ENCODE measurements at regions not wholly inside any gene's neighbourhood (a gene's known extent, or its start where the extent isn't known, plus 50 kb on each side); places are given as distances from the start of the nearest gene placed in this dataset.

DNA sequence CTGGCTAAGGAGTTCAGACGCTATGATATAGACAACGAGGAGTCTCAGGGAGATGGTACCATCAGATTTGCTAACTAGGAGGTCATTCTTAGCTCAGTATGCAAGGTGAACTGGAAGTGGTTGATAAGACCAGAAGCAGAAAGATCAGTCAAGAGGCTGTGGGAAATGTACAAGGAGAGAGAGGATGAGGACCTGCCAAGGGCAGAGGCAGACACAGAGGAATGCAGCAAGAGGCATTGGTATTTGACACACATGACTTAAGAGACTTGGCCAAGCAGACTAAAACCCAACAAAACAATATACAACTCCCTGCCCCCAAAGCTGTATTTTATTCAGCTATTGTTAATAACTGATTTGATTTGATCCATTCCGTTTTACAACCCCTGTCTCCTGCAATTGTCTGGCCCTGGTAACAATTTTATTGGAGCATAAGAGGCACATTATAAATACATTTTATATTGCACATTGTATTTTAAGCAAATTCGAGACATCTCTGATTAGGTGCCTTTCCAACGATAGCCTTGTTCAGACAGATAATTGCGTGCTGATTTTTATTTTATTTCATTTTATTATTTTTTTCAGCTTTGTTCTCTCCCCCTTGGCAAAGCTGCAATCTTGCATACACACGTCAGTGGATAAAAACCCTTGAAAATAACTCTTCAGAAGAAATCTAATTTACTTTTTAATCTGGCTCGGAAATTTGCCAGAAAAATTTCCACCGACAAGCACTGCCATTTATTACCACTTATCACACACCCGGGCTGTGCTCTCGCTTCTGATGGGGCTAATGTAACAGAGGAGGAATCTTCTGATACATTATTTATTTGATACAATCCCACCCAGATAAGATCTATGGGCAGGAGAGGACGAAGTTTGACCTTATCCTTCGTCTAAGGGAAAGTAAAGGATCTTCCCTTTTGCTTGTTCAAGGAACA is 237.8 kb downstream of the NXPE2 start (continued):
- TF ChIP-seq, protein P1, sequence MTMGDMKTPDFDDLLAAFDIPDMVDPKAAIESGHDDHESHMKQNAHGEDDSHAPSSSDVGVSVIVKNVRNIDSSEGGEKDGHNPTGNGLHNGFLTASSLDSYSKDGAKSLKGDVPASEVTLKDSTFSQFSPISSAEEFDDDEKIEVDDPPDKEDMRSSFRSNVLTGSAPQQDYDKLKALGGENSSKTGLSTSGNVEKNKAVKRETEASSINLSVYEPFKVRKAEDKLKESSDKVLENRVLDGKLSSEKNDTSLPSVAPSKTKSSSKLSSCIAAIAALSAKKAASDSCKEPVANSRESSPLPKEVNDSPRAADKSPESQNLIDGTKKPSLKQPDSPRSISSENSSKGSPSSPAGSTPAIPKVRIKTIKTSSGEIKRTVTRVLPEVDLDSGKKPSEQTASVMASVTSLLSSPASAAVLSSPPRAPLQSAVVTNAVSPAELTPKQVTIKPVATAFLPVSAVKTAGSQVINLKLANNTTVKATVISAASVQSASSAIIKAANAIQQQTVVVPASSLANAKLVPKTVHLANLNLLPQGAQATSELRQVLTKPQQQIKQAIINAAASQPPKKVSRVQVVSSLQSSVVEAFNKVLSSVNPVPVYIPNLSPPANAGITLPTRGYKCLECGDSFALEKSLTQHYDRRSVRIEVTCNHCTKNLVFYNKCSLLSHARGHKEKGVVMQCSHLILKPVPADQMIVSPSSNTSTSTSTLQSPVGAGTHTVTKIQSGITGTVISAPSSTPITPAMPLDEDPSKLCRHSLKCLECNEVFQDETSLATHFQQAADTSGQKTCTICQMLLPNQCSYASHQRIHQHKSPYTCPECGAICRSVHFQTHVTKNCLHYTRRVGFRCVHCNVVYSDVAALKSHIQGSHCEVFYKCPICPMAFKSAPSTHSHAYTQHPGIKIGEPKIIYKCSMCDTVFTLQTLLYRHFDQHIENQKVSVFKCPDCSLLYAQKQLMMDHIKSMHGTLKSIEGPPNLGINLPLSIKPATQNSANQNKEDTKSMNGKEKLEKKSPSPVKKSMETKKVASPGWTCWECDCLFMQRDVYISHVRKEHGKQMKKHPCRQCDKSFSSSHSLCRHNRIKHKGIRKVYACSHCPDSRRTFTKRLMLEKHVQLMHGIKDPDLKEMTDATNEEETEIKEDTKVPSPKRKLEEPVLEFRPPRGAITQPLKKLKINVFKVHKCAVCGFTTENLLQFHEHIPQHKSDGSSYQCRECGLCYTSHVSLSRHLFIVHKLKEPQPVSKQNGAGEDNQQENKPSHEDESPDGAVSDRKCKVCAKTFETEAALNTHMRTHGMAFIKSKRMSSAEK (CRISPR knock-in tag; IDR thresholded peaks at IDR 0.05; ENCODE audit: borderline replicate concordance) = no peak
- TF ChIP-seq ZNF416 (CRISPR knock-in tag; IDR thresholded peaks at IDR 0.05) (no peak), CREM (CRISPR knock-in tag; IDR thresholded peaks at IDR 0.05) (no peak), ZNF138 (CRISPR knock-in tag; conservative IDR thresholded peaks at IDR 0.05) (no peak), ZNF121 (CRISPR knock-in tag; IDR thresholded peaks at IDR 0.05) (no peak), KAT7 (CRISPR knock-in tag; IDR thresholded peaks at IDR 0.05; ENCODE audit: borderline replicate concordance) (no peak), JUN (CRISPR knock-in tag; IDR thresholded peaks at IDR 0.05) (no peak), ATF1 (CRISPR knock-in tag; IDR thresholded peaks at IDR 0.05) (no peak), TEAD4 (CRISPR knock-in tag; IDR thresholded peaks at IDR 0.05) (no peak)
- TF ChIP-seq, protein P2, sequence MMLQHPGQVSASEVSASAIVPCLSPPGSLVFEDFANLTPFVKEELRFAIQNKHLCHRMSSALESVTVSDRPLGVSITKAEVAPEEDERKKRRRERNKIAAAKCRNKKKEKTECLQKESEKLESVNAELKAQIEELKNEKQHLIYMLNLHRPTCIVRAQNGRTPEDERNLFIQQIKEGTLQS (CRISPR knock-in tag; conservative IDR thresholded peaks at IDR 0.05) = no peak
- TF ChIP-seq, protein P3, sequence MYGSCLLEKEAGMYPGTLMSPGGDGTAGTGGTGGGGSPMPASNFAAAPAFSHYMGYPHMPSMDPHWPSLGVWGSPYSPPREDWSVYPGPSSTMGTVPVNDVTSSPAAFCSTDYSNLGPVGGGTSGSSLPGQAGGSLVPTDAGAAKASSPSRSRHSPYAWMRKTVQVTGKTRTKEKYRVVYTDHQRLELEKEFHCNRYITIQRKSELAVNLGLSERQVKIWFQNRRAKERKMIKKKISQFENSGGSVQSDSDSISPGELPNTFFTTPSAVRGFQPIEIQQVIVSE (CRISPR knock-in tag; IDR thresholded peaks at IDR 0.05; ENCODE audit: borderline replicate concordance) = no peak
- TF ChIP-seq, protein P4, sequence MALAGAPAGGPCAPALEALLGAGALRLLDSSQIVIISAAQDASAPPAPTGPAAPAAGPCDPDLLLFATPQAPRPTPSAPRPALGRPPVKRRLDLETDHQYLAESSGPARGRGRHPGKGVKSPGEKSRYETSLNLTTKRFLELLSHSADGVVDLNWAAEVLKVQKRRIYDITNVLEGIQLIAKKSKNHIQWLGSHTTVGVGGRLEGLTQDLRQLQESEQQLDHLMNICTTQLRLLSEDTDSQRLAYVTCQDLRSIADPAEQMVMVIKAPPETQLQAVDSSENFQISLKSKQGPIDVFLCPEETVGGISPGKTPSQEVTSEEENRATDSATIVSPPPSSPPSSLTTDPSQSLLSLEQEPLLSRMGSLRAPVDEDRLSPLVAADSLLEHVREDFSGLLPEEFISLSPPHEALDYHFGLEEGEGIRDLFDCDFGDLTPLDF (CRISPR knock-in tag; IDR thresholded peaks at IDR 0.05) = no peak
- TF ChIP-seq, protein P5, sequence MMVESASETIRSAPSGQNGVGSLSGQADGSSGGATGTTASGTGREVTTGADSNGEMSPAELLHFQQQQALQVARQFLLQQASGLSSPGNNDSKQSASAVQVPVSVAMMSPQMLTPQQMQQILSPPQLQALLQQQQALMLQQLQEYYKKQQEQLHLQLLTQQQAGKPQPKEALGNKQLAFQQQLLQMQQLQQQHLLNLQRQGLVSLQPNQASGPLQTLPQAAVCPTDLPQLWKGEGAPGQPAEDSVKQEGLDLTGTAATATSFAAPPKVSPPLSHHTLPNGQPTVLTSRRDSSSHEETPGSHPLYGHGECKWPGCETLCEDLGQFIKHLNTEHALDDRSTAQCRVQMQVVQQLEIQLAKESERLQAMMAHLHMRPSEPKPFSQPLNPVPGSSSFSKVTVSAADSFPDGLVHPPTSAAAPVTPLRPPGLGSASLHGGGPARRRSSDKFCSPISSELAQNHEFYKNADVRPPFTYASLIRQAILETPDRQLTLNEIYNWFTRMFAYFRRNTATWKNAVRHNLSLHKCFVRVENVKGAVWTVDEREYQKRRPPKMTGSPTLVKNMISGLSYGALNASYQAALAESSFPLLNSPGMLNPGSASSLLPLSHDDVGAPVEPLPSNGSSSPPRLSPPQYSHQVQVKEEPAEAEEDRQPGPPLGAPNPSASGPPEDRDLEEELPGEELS (CRISPR knock-in tag; IDR thresholded peaks at IDR 0.05) = no peak

DNA sequence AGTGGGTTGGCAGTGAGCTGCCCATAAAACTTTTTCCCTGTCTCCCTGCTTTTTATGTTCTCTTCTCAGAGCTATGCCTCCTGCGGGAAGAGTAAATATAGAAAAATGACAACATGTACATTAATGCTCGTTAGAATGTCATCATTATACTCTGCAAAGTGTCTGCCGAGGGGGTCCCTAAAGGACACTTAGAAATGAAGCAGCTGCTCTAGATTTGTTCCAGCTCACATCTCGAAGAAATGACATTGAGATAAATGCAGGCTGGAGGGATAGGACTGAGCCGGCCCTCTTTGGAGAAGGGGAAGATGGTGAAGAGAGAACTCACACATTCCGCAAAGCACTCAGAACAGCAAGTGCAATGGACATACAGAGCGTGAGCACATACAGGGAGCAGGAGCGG is 240.0 kb downstream of the NXPE2 start:
- ATAC-seq = no peak
- TF ChIP-seq JUN (CRISPR knock-in tag; IDR thresholded peaks at IDR 0.05) (no peak), ZNF416 (CRISPR knock-in tag; IDR thresholded peaks at IDR 0.05) (no peak), FOXK1 (CRISPR knock-in tag; IDR thresholded peaks at IDR 0.05) (no peak), ATF1 (CRISPR knock-in tag; IDR thresholded peaks at IDR 0.05) (no peak)
- TF ChIP-seq, protein P6, sequence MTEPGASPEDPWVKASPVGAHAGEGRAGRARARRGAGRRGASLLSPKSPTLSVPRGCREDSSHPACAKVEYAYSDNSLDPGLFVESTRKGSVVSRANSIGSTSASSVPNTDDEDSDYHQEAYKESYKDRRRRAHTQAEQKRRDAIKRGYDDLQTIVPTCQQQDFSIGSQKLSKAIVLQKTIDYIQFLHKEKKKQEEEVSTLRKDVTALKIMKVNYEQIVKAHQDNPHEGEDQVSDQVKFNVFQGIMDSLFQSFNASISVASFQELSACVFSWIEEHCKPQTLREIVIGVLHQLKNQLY (CRISPR knock-in tag; IDR thresholded peaks at IDR 0.05) = no peak
- Mint-ChIP-seq H3K9me3 (0 out of 2 replicates have a peak, but pooled peaks cover under 1% of the 10 kb centered on the region), H3K27ac (no peak overlapping the region), H3K27me3 (ENCODE audit: low read depth) (no peaks in the 10 kb centered on the region; the same call in 1 of the 2 replicates), H3K4me1 (no peaks in the 10 kb centered on the region), H3K4me3 (no peak overlapping the region), H3K36me3 (no peaks in the 10 kb centered on the region)
- DNase-seq (ENCODE audit: low spot score) = no peak
- ChIA-PET CTCF (interaction anchor here (1.3 kb wide), 1 partner anchor 26 kb away, joined by 3 read pairs; no protein-coding TSS in a partner anchor), POLR2A (no interaction called here)

All from WTC11 (cell line).